GM12878 (cell line): ENCODE measurements at regions not wholly inside any gene's neighbourhood (a gene's known extent, or its start where the extent isn't known, plus 50 kb on each side); places are given as distances from the start of the nearest gene placed in this dataset.

Source experiments
- ATAC-seq: fragments of 200-7000 bp; cut with Tn5 transposase; 3 replicates; pipeline ENCODE4 v1.9.1; 2020; ENCODE audit warnings: mild to moderate bottlenecking, moderate library complexity
- BruUV-seq: library from RNA; stranded (reverse); fragments of 400-500 nt; replicated peaks from 2 replicates; lab custom pipeline; 2021; lab: Mats Ljungman, UMichigan
- CTCF ChIA-PET: fragments of 300-600 bp; sonication (Branson Sonifier 250); formaldehyde crosslinking; extraction: SDS; loops from one replicate; lab custom pipeline; 2021; ENCODE audit warnings: inconsistent platforms; lab: Yijun Ruan, JAX
- POLR2A ChIA-PET: fragments of 350-600 bp; formaldehyde crosslinking; extraction: SDS; loops from one replicate; lab custom pipeline; 2021; ENCODE audit warnings: inconsistent platforms; lab: Charles Lee
- RAD21 ChIA-PET: fragments of 300-600 bp; sonication (Branson Sonifier 250); formaldehyde crosslinking; loops from one replicate; lab custom pipeline; 2023; ENCODE audit warnings: antibody characterized with exemption; ENCODE audit not compliant: unreplicated experiment; lab: Charles Lee
- SMC1A ChIA-PET: fragments of 300-600 bp; sonication (Branson Sonifier 250); formaldehyde crosslinking; loops from one replicate; lab custom pipeline; 2023; ENCODE audit not compliant: unreplicated experiment, uncharacterized antibody; lab: Charles Lee
- DNase-seq: peaks from one replicate; pipeline ENCODE4 v3.0.0-alpha.2; 2011; ENCODE audit warnings: low read depth, low spot score
- FAIRE-seq: peaks from 3 replicates; lab custom pipeline; 2011; peaks lifted over from hg19 to GRCh38; lab: Jason Lieb, UNC
- H2AFZ ChIP-seq: 2 replicates; pipeline ENCODE4 v1.6.0; 2011; ENCODE audit warnings: low read depth, low read length, control low read depth; ENCODE audit not compliant: control insufficient read depth
- H3K27ac ChIP-seq: 2 replicates; pipeline ENCODE4 v1.5.1; 2011; ENCODE audit warnings: control low read depth; ENCODE audit not compliant: control insufficient read depth, insufficient read depth
- H3K27me3 ChIP-seq, 2 experiments: replicated peaks in 1 of 2; 2 replicates each; pipeline versions ENCODE4 v1.6.0 to v1.6.1; 2011; ENCODE audit warnings: low read length in 1 of 2; ENCODE audit not compliant: control insufficient read depth in 2 of 2, insufficient read depth in 2 of 2
- H3K36me3 ChIP-seq, 2 experiments: 2 replicates each; pipeline ENCODE4 v1.5.1; 2011; ENCODE audit warnings: low read length in 1 of 2; ENCODE audit not compliant: control insufficient read depth in 2 of 2, insufficient read depth in 2 of 2
- H3K4me1 ChIP-seq: 2 replicates; pipeline ENCODE4 v1.6.1; 2011; ENCODE audit warnings: mild to moderate bottlenecking, low read length, moderate library complexity, mixed read lengths; ENCODE audit not compliant: control insufficient read depth, insufficient read depth
- H3K4me2 ChIP-seq: 2 replicates; pipeline ENCODE4 v1.6.0; 2011; ENCODE audit warnings: control low read depth; ENCODE audit not compliant: control insufficient read depth, insufficient read depth
- H3K4me3 ChIP-seq: fragments of 200-600 bp; sonication (generic); 2 replicates; pipeline ENCODE4 v1.5.1; 2016
- H3K79me2 ChIP-seq: 2 replicates; pipeline ENCODE4 v1.6.0; 2011; ENCODE audit warnings: low read length; ENCODE audit not compliant: control insufficient read depth, insufficient read depth
- H3K9ac ChIP-seq: 2 replicates; pipeline ENCODE4 v1.8.0; 2011; ENCODE audit warnings: low read length, control low read depth, mixed read lengths; ENCODE audit not compliant: control insufficient read depth, insufficient read depth
- H3K9me3 ChIP-seq: replicated peaks from 3 replicates; pipeline ENCODE4 v1.5.1; 2011; ENCODE audit warnings: mild to moderate bottlenecking, low read length; ENCODE audit not compliant: control insufficient read depth, insufficient read depth
- H4K20me1 ChIP-seq: 2 replicates; pipeline ENCODE4 v1.6.0; 2011; ENCODE audit not compliant: control insufficient read depth, insufficient read depth
- ATF3 ChIP-seq: IDR thresholded peaks from 2 replicates; pipeline ENCODE4 v1.6.1; 2011; ENCODE audit warnings: low read depth, mild to moderate bottlenecking, low read length, moderate library complexity, borderline replicate concordance; ENCODE audit errors: extremely low read depth
- ATF7 ChIP-seq: fragments of 450-650 bp; IDR thresholded peaks from 2 replicates; pipeline ENCODE4 v1.6.1; 2016; ENCODE audit warnings: low read depth, mild to moderate bottlenecking
- BACH1 ChIP-seq: fragments of 450-650 bp; IDR thresholded peaks from 2 replicates; pipeline ENCODE4 v1.6.1; 2017; ENCODE audit warnings: mild to moderate bottlenecking, borderline replicate concordance
- BHLHE40 ChIP-seq, 2 experiments: fragments of 450-650 bp in 1 of 2; IDR thresholded peaks; 2 replicates each; pipeline ENCODE4 v1.6.1; 2011 to 2017; ENCODE audit warnings: low read depth in 2 of 2, borderline replicate concordance in 1 of 2, improper control_type of control experiment in 1 of 2, low read length in 1 of 2, mild to moderate bottlenecking in 1 of 2
- CTCF ChIP-seq, 3 experiments: IDR thresholded peaks in 2 of 3; conservative IDR thresholded peaks in 1 of 3; 2 replicates each; pipeline ENCODE4 v1.5.1; 2011; ENCODE audit warnings: low read depth in 3 of 3, low read length in 3 of 3, mild to moderate bottlenecking in 3 of 3, control low read depth in 2 of 3, moderate library complexity in 2 of 3, inconsistent platforms in 1 of 3, mixed read lengths in 1 of 3; ENCODE audit not compliant: control insufficient read depth in 2 of 3, insufficient read depth in 1 of 3; ENCODE audit errors: extremely low read depth in 1 of 3
- ELK1 ChIP-seq: IDR thresholded peaks from 2 replicates; pipeline ENCODE4 v1.6.1; 2012; ENCODE audit warnings: low read depth, low read length, improper control_type of control experiment
- GABPA ChIP-seq: IDR thresholded peaks from 2 replicates; pipeline ENCODE4 v1.6.1; 2014; ENCODE audit warnings: antibody characterized with exemption, low read depth, mild to moderate bottlenecking, inconsistent platforms
- KDM1A ChIP-seq: fragments of 200-600 bp; sonication (generic); IDR thresholded peaks from 2 replicates; pipeline ENCODE4 v1.6.1; 2016; ENCODE audit warnings: borderline replicate concordance
- NFYB ChIP-seq: IDR thresholded peaks from 2 replicates; pipeline ENCODE4 v1.6.1; 2011; ENCODE audit warnings: low read depth, mild to moderate bottlenecking, low read length, improper control_type of control experiment, moderate library complexity; ENCODE audit not compliant: insufficient read depth
- NR2F1 ChIP-seq: fragments of 450-650 bp; conservative IDR thresholded peaks from 2 replicates; pipeline ENCODE4 v1.6.1; 2017; ENCODE audit warnings: mild to moderate bottlenecking
- RBBP5 ChIP-seq: fragments of 200-600 bp; sonication (generic); conservative IDR thresholded peaks from 2 replicates; pipeline ENCODE4 v1.6.1; 2016
- ZBTB33 ChIP-seq: fragments of 450-650 bp; IDR thresholded peaks from 2 replicates; pipeline ENCODE4 v1.6.1; 2017; ENCODE audit warnings: mild to moderate bottlenecking
- WGBS: methylation state at CpG from one replicate; pipeline ENCODE4 v1.1.6; 2016; ENCODE audit warnings: low lambda C conversion rate; ENCODE audit not compliant: insufficient replicate concordance, insufficient coverage; ENCODE audit errors: missing lambda C conversion rate; 5-methylcytosine and 5-hydroxymethylcytosine counted together
- in situ Hi-C: fragments of 300-500 bp; cut with MboI; formaldehyde crosslinking; loops from 9 replicates; pipeline ENCODE4 v1.14.3; 2018; ENCODE audit warnings: mixed read lengths
- intact Hi-C: fragments of 100-400 bp; cut with micrococcal nuclease; formaldehyde crosslinking; loops from one replicate; pipeline ENCODE4 v1.14.2; 2022; ENCODE audit not compliant: unreplicated experiment

GRCh38 chr14:44863271-44863670, 98.5 kb downstream of the KLHL28 start:
- POLR2A ChIA-PET = no interaction called here

GRCh38 chr14:44854114-44854513, 107.6 kb downstream of the KLHL28 start:
- Histone ChIP-seq H3K79me2 (no peaks in the 10 kb centered on the region), H3K27ac (no peak overlapping the region), H3K27me3 (no peaks in the 10 kb centered on the region), H3K9me3 (no peaks in the 10 kb centered on the region), H3K9ac (no peak overlapping the region), H4K20me1 (no peaks in the 10 kb centered on the region), H3K4me3 (no peak overlapping the region), H3K4me2 (no peak overlapping the region), H3K36me3 (no peaks in the 10 kb centered on the region), H3K4me1 (no peaks in the 10 kb centered on the region), H2AFZ (no peak overlapping the region)
- intact Hi-C loops = no loop called here
- RAD21 ChIA-PET = no interaction called here
- SMC1A ChIA-PET = no interaction called here
- no TSS peak for BruUV-seq
- no peak for FAIRE-seq
- POLR2A ChIA-PET = no interaction called here
- peak; percentile 41; the same call in 1 of the 3 replicates for ATAC-seq
- DNase-seq = no peak
- CTCF ChIA-PET = interaction anchor here (0.6 to 1.0 kb wide), 4 partner anchors 8 to 414 kb away, joined by 3 read pairs; no protein-coding TSS in a partner anchor
- in situ Hi-C loops = no loop called here
- WGBS = 47% methylated on average over 4 of the region's 4 CpGs
- TF ChIP-seq NR2F1 = no peak
- no peak for TF ChIP-seq ZBTB33
- no peak for TF ChIP-seq ELK1
- no peak for TF ChIP-seq GABPA
- no peak for TF ChIP-seq BACH1
- TF ChIP-seq CTCF (IDR thresholded peaks at IDR 0.05 in 2 of 3, conservative IDR thresholded peaks at IDR 0.05 in 1 of 3; ENCODE audit: control insufficient read depth in 2 of 3, extremely low read depth in 1 of 3, insufficient read depth in 1 of 3, low read depth in 3 of 3, low read length in 3 of 3) = no peak; a peak in 1 of 6 replicates
- TF ChIP-seq ATF7 = no peak
- no peak for TF ChIP-seq NFYB
- no peak for TF ChIP-seq BHLHE40 (IDR thresholded peaks at IDR 0.05; ENCODE audit: borderline replicate concordance in 1 of 2, low read depth in 2 of 2, low read length in 1 of 2)
- no peak for TF ChIP-seq RBBP5

More at GRCh38 chr14:44863271-44863670, 98.5 kb downstream of the KLHL28 start:
- Histone ChIP-seq H3K4me1 (no peaks in the 10 kb centered on the region), H3K4me2 (no peak overlapping the region), H3K9me3 (no peaks in the 10 kb centered on the region), H3K27me3 (no peaks in the 10 kb centered on the region), H3K4me3 (no peak overlapping the region), H3K27ac (no peak overlapping the region), H3K79me2 (no peaks in the 10 kb centered on the region), H2AFZ (no peak overlapping the region), H4K20me1 (no peaks in the 10 kb centered on the region), H3K9ac (no peak overlapping the region), H3K36me3 (no peaks in the 10 kb centered on the region)
- ChIA-PET CTCF (interaction anchor here (0.7 to 1.6 kb wide), 2 partner anchors 17 to 18 kb away, joined by 3 read pairs; no protein-coding TSS in a partner anchor), RAD21 (no interaction called here), SMC1A (interaction anchor here (1.2 kb wide), 1 partner anchor 373 kb away, joined by 3 read pairs; no protein-coding TSS in a partner anchor)
- DNase-seq (no peak), ATAC-seq (no peak), FAIRE-seq (no peak)
- BruUV-seq = no TSS peak
- intact Hi-C loops (no loop called here), in situ Hi-C loops (no loop called here)
- 34% methylated on average over 3 of the region's 3 CpGs for WGBS
- no peak for TF ChIP-seq KDM1A
- no peak for TF ChIP-seq ATF3
